PC-9 (cell line): ENCODE measurements at regions not wholly inside any gene's neighbourhood (a gene's known extent, or its start where the extent isn't known, plus 50 kb on each side); places are given as distances from the start of the nearest gene placed in this dataset.

Experiments
- BruUV-seq: library from RNA; stranded (reverse); fragments of 400-500 nt; replicated peaks from 2 replicates; lab custom pipeline; 2021; lab: Mats Ljungman, UMichigan
- CTCF ChIA-PET: fragments of 300-600 bp; sonication (Branson Sonifier 250); formaldehyde crosslinking; loops from one replicate; lab custom pipeline; 2022; ENCODE audit warnings: antibody characterized with exemption; lab: Charles Lee
- POLR2A ChIA-PET: fragments of 300-600 bp; sonication (Branson Sonifier 250); formaldehyde crosslinking; loops from one replicate; lab custom pipeline; 2022; ENCODE audit warnings: antibody characterized with exemption; ENCODE audit not compliant: unreplicated experiment; lab: Charles Lee
- DNase-seq, 2 experiments: peaks; one replicate each; pipeline versions ENCODE4 v3.0.0 to v3.0.0-alpha.2; 2015 to 2022; ENCODE audit warnings: mixed read lengths in 1 of 2
- H2AFZ ChIP-seq: fragments of 200-600 bp; sonication (generic); 2 replicates; pipeline ENCODE4 v1.8.1; 2017; ENCODE audit warnings: antibody characterized with exemption
- H3F3A ChIP-seq: fragments of 200-600 bp; sonication (generic); 2 replicates; pipeline ENCODE4 v1.8.1; 2017; ENCODE audit warnings: antibody characterized with exemption, mild to moderate bottlenecking, low read depth; ENCODE audit not compliant: insufficient read depth
- H3K27ac ChIP-seq: fragments of 200-600 bp; sonication (generic); 2 replicates; pipeline ENCODE4 v1.6.1; 2016; ENCODE audit warnings: mixed run types
- H3K27me3 ChIP-seq: fragments of 200-600 bp; sonication (generic); 2 replicates; pipeline ENCODE4 v1.6.1; 2016; ENCODE audit warnings: low read depth, mixed run types; ENCODE audit not compliant: insufficient read depth
- H3K36me3 ChIP-seq: fragments of 200-600 bp; sonication (generic); 2 replicates; pipeline ENCODE4 v1.6.1; 2016; ENCODE audit warnings: low read depth, mixed run types
- H3K4me1 ChIP-seq: fragments of 200-600 bp; sonication (generic); replicated peaks from 2 replicates; pipeline ENCODE4 v1.6.1; 2016; ENCODE audit warnings: mixed run types; ENCODE audit not compliant: insufficient read depth
- H3K4me2 ChIP-seq: fragments of 200-600 bp; sonication (generic); 2 replicates; pipeline ENCODE4 v1.6.1; 2017; ENCODE audit warnings: mixed run types
- H3K4me3 ChIP-seq: fragments of 200-600 bp; sonication (generic); 2 replicates; pipeline ENCODE4 v1.6.1; 2016; ENCODE audit warnings: mixed run types
- H3K79me2 ChIP-seq: fragments of 200-600 bp; sonication (generic); 2 replicates; pipeline ENCODE4 v1.6.1; 2017; ENCODE audit warnings: low read depth, mixed run types
- H3K9me2 ChIP-seq: fragments of 200-600 bp; sonication (generic); 2 replicates; pipeline ENCODE4 v1.8.1; 2017; ENCODE audit warnings: mild to moderate bottlenecking; ENCODE audit not compliant: insufficient read depth
- H3K9me3 ChIP-seq: fragments of 200-600 bp; sonication (generic); 2 replicates; pipeline ENCODE4 v1.8.1; 2016; ENCODE audit warnings: low read depth; ENCODE audit not compliant: insufficient read depth
- H4K20me1 ChIP-seq: fragments of 200-600 bp; sonication (generic); 2 replicates; pipeline ENCODE4 v1.8.1; 2017; ENCODE audit not compliant: insufficient read depth
- EZH2 ChIP-seq: fragments of 200-600 bp; sonication (generic); IDR thresholded peaks from 2 replicates; pipeline ENCODE4 v1.8.0; 2017; ENCODE audit warnings: antibody characterized with exemption, low read depth
- intact Hi-C: fragments of 100-400 bp; cut with micrococcal nuclease; formaldehyde crosslinking; loops from one replicate; pipeline ENCODE4 v1.10.0; 2022; ENCODE audit not compliant: unreplicated experiment
- TF ChIP-seq, protein P1 (sequence below): fragments of 200-600 bp; sonication (generic); conservative IDR thresholded peaks from 2 replicates; pipeline ENCODE4 v1.6.1; 2017; ENCODE audit warnings: mixed run types, antibody characterized with exemption, mild to moderate bottlenecking, moderate library complexity

DNA sequence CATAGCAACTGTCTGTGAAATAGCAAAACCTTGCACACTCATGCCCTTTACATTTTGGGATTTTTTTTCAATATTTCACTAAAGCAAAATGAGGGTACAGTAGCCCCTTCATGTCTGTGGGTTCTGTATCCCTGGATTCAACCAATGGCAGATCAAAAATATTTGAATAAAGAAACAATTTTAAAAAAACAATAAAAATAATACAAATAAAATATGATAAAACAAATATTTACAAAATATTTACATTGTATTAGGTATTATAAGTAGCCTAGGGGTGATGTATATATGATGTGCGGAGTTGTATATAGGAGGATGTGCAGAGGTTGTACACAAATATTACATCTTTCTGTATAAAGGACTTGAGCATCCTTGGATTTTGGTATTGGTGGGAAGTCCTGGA, 67.3 kb upstream of the CDH10 start:
- ChIA-PET POLR2A (no interaction called here), CTCF (no interaction called here)
- no peak for DNase-seq
- Histone ChIP-seq H2AFZ (no peak overlapping the region), H3K4me2 (no peak overlapping the region), H3K9me3 (no peaks in the 10 kb centered on the region), H4K20me1 (peaks cover 4% of the 10 kb centered on the region; the same call in 1 of the 2 replicates), H3F3A (no peaks in the 10 kb centered on the region), H3K27ac (no peak overlapping the region), H3K36me3 (no peaks in the 10 kb centered on the region), H3K4me3 (no peak overlapping the region), H3K79me2 (no peaks in the 10 kb centered on the region), H3K9me2 (no peaks in the 10 kb centered on the region), H3K27me3 (no peaks in the 10 kb centered on the region), H3K4me1 (no peaks in the 10 kb centered on the region)
- no peak for TF ChIP-seq EZH2
- TF ChIP-seq, protein P1, sequence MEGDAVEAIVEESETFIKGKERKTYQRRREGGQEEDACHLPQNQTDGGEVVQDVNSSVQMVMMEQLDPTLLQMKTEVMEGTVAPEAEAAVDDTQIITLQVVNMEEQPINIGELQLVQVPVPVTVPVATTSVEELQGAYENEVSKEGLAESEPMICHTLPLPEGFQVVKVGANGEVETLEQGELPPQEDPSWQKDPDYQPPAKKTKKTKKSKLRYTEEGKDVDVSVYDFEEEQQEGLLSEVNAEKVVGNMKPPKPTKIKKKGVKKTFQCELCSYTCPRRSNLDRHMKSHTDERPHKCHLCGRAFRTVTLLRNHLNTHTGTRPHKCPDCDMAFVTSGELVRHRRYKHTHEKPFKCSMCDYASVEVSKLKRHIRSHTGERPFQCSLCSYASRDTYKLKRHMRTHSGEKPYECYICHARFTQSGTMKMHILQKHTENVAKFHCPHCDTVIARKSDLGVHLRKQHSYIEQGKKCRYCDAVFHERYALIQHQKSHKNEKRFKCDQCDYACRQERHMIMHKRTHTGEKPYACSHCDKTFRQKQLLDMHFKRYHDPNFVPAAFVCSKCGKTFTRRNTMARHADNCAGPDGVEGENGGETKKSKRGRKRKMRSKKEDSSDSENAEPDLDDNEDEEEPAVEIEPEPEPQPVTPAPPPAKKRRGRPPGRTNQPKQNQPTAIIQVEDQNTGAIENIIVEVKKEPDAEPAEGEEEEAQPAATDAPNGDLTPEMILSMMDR, result no peak
- BruUV-seq, result no TSS peak
- intact Hi-C loops, result no loop called here

DNA sequence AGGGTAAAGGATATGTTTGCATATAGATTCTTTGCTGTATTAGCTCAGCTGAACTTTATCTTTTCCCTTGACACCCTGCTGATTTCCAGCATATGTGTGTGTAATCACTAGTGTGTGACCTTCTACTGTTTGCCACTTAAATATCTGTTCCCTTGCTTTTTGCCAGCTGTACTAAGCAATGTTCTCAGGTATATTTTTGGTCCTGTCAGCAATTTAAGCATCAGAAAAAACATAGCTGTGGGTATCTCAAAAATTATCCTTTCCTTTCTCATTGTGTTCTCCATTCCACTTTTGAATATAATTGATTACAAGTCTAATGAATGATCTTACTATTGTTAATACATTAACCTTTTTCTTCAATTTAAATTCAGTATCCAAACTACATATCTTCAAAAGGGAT, 59.2 kb upstream of the CDH10 start:
- H4K20me1 ChIP-seq, result 0 out of 2 replicates have a peak, but pooled peaks cover under 1% of the 10 kb centered on the region
- no TSS peak for BruUV-seq
- H3K4me3 ChIP-seq, result no peak overlapping the region
- no peaks in the 10 kb centered on the region for H3K27me3 ChIP-seq
- intact Hi-C loops, result no loop called here
- H3K9me2 ChIP-seq, result no peaks in the 10 kb centered on the region
- no peak overlapping the region for H3K27ac ChIP-seq
- ChIA-PET CTCF (no interaction called here), POLR2A (no interaction called here)
- H3K36me3 ChIP-seq, result no peaks in the 10 kb centered on the region
- no peak overlapping the region for H3K4me2 ChIP-seq
- no peak for DNase-seq
- TF ChIP-seq, protein P1, result no peak
- no peak for TF ChIP-seq EZH2
- no peaks in the 10 kb centered on the region for H3K9me3 ChIP-seq
- no peaks in the 10 kb centered on the region for H3K79me2 ChIP-seq
- H3K4me1 ChIP-seq, result no peaks in the 10 kb centered on the region
- no peak overlapping the region for H2AFZ ChIP-seq
- H3F3A ChIP-seq, result no peaks in the 10 kb centered on the region
